ENCODE measurements at regions not wholly inside any gene's neighbourhood (a gene's known extent, or its start where the extent isn't known, plus 50 kb on each side); places are given as distances from the start of the nearest gene placed in this dataset.

DNA sequence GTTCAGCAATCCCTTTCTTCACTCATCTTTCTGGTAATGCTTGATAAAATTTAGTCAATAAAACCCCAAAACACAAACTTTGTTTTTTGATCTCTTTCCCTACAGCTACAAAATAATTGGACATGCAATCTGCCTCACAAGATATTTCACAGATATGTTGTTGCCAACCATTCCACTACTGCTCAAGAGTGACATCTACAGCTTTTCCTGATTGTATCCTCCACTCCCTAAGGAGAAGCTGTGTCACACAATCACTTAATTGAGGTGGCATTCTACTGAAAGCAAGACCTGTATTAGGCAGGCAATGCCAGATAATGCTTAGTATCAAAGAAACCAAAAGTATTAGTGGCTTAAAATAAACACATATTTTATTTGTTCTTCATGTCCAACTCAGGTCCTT, 1646.2 kb upstream of the SPRY2 start:
- FAIRE-seq (no peak), ATAC-seq (no peak), DNase-seq (ENCODE audit: low read depth, low spot score) (no peak)
- no peaks in the 10 kb centered on the region for H3K4me1 ChIP-seq (ENCODE audit: control insufficient read depth, insufficient read depth, low read length)
- H3K36me3 ChIP-seq (ENCODE audit: control insufficient read depth in 2 of 2, insufficient read depth in 2 of 2, low read length in 1 of 2): no peaks in the 10 kb centered on the region
- no peak overlapping the region for H2AFZ ChIP-seq (ENCODE audit: control insufficient read depth, low read depth, low read length)
- intact Hi-C loops (cut with micrococcal nuclease; ENCODE audit: unreplicated experiment) (no loop called here), in situ Hi-C loops (cut with MboI) (no loop called here)
- H3K27me3 ChIP-seq (replicated peaks in 1 of 2; ENCODE audit: control insufficient read depth in 2 of 2, insufficient read depth in 2 of 2, low read length in 1 of 2): no peaks in the 10 kb centered on the region
- no TSS peak for BruUV-seq (replicated peaks)
- H3K9ac ChIP-seq (ENCODE audit: control insufficient read depth, insufficient read depth, low read length): no peak overlapping the region
- POLR2A ChIA-PET: no interaction called here
- H3K4me2 ChIP-seq (ENCODE audit: control insufficient read depth, insufficient read depth): no peak overlapping the region
- CTCF ChIA-PET: interaction anchor here (0.9 kb wide), 1 partner anchor 120 kb away, joined by 3 read pairs; no protein-coding TSS in a partner anchor
- H4K20me1 ChIP-seq (ENCODE audit: control insufficient read depth, insufficient read depth): no peaks in the 10 kb centered on the region
- H3K79me2 ChIP-seq (ENCODE audit: control insufficient read depth, insufficient read depth, low read length): no peaks in the 10 kb centered on the region
- H3K27ac ChIP-seq (ENCODE audit: control insufficient read depth, insufficient read depth): no peak overlapping the region
- no peak for TF ChIP-seq KLF5 (IDR thresholded peaks at IDR 0.05; ENCODE audit: partially characterized antibody)
- TF ChIP-seq ZBED1 (IDR thresholded peaks at IDR 0.05; ENCODE audit: borderline replicate concordance): no peak
- no peak for TF ChIP-seq ESRRA (IDR thresholded peaks at IDR 0.05; ENCODE audit: low read length)
- TF ChIP-seq GABPA (IDR thresholded peaks at IDR 0.05; ENCODE audit: low read depth): no peak
- RAD21 ChIA-PET (ENCODE audit: unreplicated experiment): interaction anchor here (1.5 kb wide), 1 partner anchor 816 kb away, joined by 3 read pairs; no protein-coding TSS in a partner anchor
- no peaks in the 10 kb centered on the region for H3K9me3 ChIP-seq (replicated peaks; ENCODE audit: control insufficient read depth, insufficient read depth, low read length)
- SMC1A ChIA-PET (ENCODE audit: uncharacterized antibody, unreplicated experiment): interaction anchor here (0.5 to 1.5 kb wide), 2 partner anchors 26 to 869 kb away, joined by 3 to 5 read pairs; no protein-coding TSS in a partner anchor
- H3K4me3 ChIP-seq: no peak overlapping the region

DNA sequence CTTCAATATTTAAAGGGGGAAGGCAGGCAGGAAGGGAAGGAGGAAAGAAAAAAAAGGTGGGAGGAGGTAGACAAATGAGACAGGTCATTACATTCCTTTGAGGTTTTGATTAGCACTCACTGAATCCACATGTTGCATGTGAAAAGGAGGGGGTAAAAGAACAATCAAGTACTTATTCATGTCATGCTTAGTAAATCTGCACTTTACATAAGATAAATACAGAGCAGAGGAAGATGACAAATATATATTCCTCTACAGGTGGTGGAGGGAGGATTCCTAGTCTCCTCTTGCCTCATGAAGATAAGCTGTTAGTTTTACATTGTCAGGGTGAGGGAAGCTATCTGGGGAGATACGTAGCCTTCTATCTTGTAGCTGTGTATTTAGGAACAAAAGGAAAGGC, 1645.4 kb upstream of the SPRY2 start:
- no peak overlapping the region for H3K9ac ChIP-seq (ENCODE audit: control insufficient read depth, insufficient read depth, low read length)
- H3K9me3 ChIP-seq (replicated peaks; ENCODE audit: control insufficient read depth, insufficient read depth, low read length): no peaks in the 10 kb centered on the region
- H2AFZ ChIP-seq (ENCODE audit: control insufficient read depth, low read depth, low read length): no peak overlapping the region
- WGBS (ENCODE audit: insufficient coverage, insufficient replicate concordance, low lambda C conversion rate, missing lambda C conversion rate): 0% methylated on average over 1 of the region's 1 CpG
- no peak overlapping the region for H3K4me2 ChIP-seq (ENCODE audit: control insufficient read depth, insufficient read depth)
- DNase-seq (ENCODE audit: low read depth, low spot score) (no peak), FAIRE-seq (no peak), ATAC-seq (no peak)
- ChIA-PET CTCF (no interaction called here), SMC1A (ENCODE audit: uncharacterized antibody, unreplicated experiment) (interaction anchor here (1.5 kb wide), 1 partner anchor 27 kb away, joined by 3 read pairs; no protein-coding TSS in a partner anchor), RAD21 (ENCODE audit: unreplicated experiment) (interaction anchor here (1.5 kb wide), 1 partner anchor 816 kb away, joined by 3 read pairs; no protein-coding TSS in a partner anchor), POLR2A (interaction anchor here (0.5 kb wide), 1 partner anchor 76 kb away, joined by 3 read pairs; no protein-coding TSS in a partner anchor)
- in situ Hi-C loops (cut with MboI): no loop called here
- no peaks in the 10 kb centered on the region for H3K4me1 ChIP-seq (ENCODE audit: control insufficient read depth, insufficient read depth, low read length)
- no TSS peak for BruUV-seq (replicated peaks)
- intact Hi-C loops (cut with micrococcal nuclease; ENCODE audit: unreplicated experiment): no loop called here
- no peak overlapping the region for H3K4me3 ChIP-seq
- no peaks in the 10 kb centered on the region for H4K20me1 ChIP-seq (ENCODE audit: control insufficient read depth, insufficient read depth)
- H3K36me3 ChIP-seq (ENCODE audit: control insufficient read depth in 2 of 2, insufficient read depth in 2 of 2, low read length in 1 of 2): no peaks in the 10 kb centered on the region
- no peaks in the 10 kb centered on the region for H3K79me2 ChIP-seq (ENCODE audit: control insufficient read depth, insufficient read depth, low read length)
- no peaks in the 10 kb centered on the region for H3K27me3 ChIP-seq (replicated peaks in 1 of 2; ENCODE audit: control insufficient read depth in 2 of 2, insufficient read depth in 2 of 2, low read length in 1 of 2)
- H3K27ac ChIP-seq (ENCODE audit: control insufficient read depth, insufficient read depth): no peak overlapping the region
- no peak for TF ChIP-seq NR2C1 (IDR thresholded peaks at IDR 0.05)
- TF ChIP-seq EGR1 (IDR thresholded peaks at IDR 0.05; ENCODE audit: borderline replicate concordance in 1 of 2, low read depth in 2 of 2, low read length in 2 of 2): no peak
- TF ChIP-seq RELA (IDR thresholded peaks at IDR 0.05; ENCODE audit: borderline replicate concordance, partially characterized antibody): no peak
- TF ChIP-seq CBX5 (IDR thresholded peaks at IDR 0.05; ENCODE audit: low read depth): no peak
- TF ChIP-seq, protein P1, sequence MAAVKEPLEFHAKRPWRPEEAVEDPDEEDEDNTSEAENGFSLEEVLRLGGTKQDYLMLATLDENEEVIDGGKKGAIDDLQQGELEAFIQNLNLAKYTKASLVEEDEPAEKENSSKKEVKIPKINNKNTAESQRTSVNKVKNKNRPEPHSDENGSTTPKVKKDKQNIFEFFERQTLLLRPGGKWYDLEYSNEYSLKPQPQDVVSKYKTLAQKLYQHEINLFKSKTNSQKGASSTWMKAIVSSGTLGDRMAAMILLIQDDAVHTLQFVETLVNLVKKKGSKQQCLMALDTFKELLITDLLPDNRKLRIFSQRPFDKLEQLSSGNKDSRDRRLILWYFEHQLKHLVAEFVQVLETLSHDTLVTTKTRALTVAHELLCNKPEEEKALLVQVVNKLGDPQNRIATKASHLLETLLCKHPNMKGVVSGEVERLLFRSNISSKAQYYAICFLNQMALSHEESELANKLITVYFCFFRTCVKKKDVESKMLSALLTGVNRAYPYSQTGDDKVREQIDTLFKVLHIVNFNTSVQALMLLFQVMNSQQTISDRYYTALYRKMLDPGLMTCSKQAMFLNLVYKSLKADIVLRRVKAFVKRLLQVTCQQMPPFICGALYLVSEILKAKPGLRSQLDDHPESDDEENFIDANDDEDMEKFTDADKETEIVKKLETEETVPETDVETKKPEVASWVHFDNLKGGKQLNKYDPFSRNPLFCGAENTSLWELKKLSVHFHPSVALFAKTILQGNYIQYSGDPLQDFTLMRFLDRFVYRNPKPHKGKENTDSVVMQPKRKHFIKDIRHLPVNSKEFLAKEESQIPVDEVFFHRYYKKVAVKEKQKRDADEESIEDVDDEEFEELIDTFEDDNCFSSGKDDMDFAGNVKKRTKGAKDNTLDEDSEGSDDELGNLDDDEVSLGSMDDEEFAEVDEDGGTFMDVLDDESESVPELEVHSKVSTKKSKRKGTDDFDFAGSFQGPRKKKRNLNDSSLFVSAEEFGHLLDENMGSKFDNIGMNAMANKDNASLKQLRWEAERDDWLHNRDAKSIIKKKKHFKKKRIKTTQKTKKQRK (IDR thresholded peaks at IDR 0.05; ENCODE audit: low read depth, low read length): no peak
- TF ChIP-seq EZH2 (IDR thresholded peaks at IDR 0.05; ENCODE audit: borderline replicate concordance, control insufficient read depth, low read depth, low read length): no peak
- no peak for TF ChIP-seq RFX5 (IDR thresholded peaks at IDR 0.05; ENCODE audit: low read depth, low read length)
- no peak for TF ChIP-seq HDAC6 (IDR thresholded peaks at IDR 0.05; ENCODE audit: unreplicated experiment)
- TF ChIP-seq, protein P2, sequence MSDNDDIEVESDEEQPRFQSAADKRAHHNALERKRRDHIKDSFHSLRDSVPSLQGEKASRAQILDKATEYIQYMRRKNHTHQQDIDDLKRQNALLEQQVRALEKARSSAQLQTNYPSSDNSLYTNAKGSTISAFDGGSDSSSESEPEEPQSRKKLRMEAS (IDR thresholded peaks at IDR 0.05; ENCODE audit: low read depth, low read length): no peak
- TF ChIP-seq, protein P3, sequence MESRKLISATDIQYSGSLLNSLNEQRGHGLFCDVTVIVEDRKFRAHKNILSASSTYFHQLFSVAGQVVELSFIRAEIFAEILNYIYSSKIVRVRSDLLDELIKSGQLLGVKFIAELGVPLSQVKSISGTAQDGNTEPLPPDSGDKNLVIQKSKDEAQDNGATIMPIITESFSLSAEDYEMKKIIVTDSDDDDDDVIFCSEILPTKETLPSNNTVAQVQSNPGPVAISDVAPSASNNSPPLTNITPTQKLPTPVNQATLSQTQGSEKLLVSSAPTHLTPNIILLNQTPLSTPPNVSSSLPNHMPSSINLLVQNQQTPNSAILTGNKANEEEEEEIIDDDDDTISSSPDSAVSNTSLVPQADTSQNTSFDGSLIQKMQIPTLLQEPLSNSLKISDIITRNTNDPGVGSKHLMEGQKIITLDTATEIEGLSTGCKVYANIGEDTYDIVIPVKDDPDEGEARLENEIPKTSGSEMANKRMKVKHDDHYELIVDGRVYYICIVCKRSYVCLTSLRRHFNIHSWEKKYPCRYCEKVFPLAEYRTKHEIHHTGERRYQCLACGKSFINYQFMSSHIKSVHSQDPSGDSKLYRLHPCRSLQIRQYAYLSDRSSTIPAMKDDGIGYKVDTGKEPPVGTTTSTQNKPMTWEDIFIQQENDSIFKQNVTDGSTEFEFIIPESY (IDR thresholded peaks at IDR 0.05): no peak

Data from GM12878 (cell line).